ENCODE measurements at regions not wholly inside any gene's neighbourhood (a gene's known extent, or its start where the extent isn't known, plus 50 kb on each side); places are given as distances from the start of the nearest gene placed in this dataset.

- DNase-seq (ENCODE audit: low read depth) = no peak
Measured at GRCh38 chrX:42725196-42725595, 52.8 kb downstream of the PPP1R2C start.

GRCh38 chrX:42720209-42720608 lies 57.8 kb downstream of the PPP1R2C start:
- no peak for DNase-seq (ENCODE audit: low read depth)

GRCh38 chrX:42715701-42716262 lies 62.2 kb downstream of the PPP1R2C start:
- no peak for DNase-seq (ENCODE audit: low read depth)

- DNase-seq (ENCODE audit: low read depth) = peak; percentile 10
Measured at GRCh38 chrX:42714981-42715700, 62.8 kb downstream of the PPP1R2C start.

GRCh38 chrX:42710452-42710851 lies 67.5 kb downstream of the PPP1R2C start:
- DNase-seq (ENCODE audit: low read depth) = no peak

- DNase-seq (ENCODE audit: low read depth) = peak; percentile 40
Measured at GRCh38 chrX:42708222-42708621, 69.7 kb downstream of the PPP1R2C start.

GRCh38 chrX:42707742-42708141 lies 70.2 kb downstream of the PPP1R2C start:
- no peak for DNase-seq (ENCODE audit: low read depth)

GRCh38 chrX:42704454-42704853 lies 73.5 kb downstream of the PPP1R2C start:
- DNase-seq (ENCODE audit: low read depth) = peak; percentile 31

- no peak for DNase-seq (ENCODE audit: low read depth)
Measured at GRCh38 chrX:42697544-42697943, 80.4 kb downstream of the PPP1R2C start.

- DNase-seq (ENCODE audit: low read depth) = no peak
Measured at GRCh38 chrX:42696536-42697124, 81.3 kb downstream of the PPP1R2C start.

GRCh38 chrX:42695800-42696358 lies 82.1 kb downstream of the PPP1R2C start:
- DNase-seq (ENCODE audit: low read depth) = no peak

- DNase-seq (ENCODE audit: low read depth) = no peak
Measured at GRCh38 chrX:42694260-42694815, 83.6 kb downstream of the PPP1R2C start.

- DNase-seq (ENCODE audit: low read depth) = no peak
Measured at GRCh38 chrX:42691196-42691595, 86.8 kb downstream of the PPP1R2C start.

GRCh38 chrX:42686706-42687105 lies 91.3 kb downstream of the PPP1R2C start:
- no peak for DNase-seq (ENCODE audit: low read depth)

GRCh38 chrX:42686296-42686695 lies 91.7 kb downstream of the PPP1R2C start:
- no peak for DNase-seq (ENCODE audit: low read depth)

GRCh38 chrX:42684065-42684464 lies 93.9 kb downstream of the PPP1R2C start:
- no peak for DNase-seq (ENCODE audit: low read depth)

- no peak for DNase-seq (ENCODE audit: low read depth)
Measured at GRCh38 chrX:42680666-42681065, 97.3 kb downstream of the PPP1R2C start.

GRCh38 chrX:42678133-42678532 lies 99.8 kb downstream of the PPP1R2C start:
- DNase-seq (ENCODE audit: low read depth) = peak; percentile 25

GRCh38 chrX:42673301-42673810 lies 104.6 kb downstream of the PPP1R2C start:
- peak; percentile 0 for DNase-seq (ENCODE audit: low read depth)

- no peak for DNase-seq (ENCODE audit: low read depth)
Measured at GRCh38 chrX:42664680-42665079, 113.3 kb downstream of the PPP1R2C start.

GRCh38 chrX:42628471-42628870 lies 149.5 kb downstream of the PPP1R2C start:
- no peak for DNase-seq (ENCODE audit: low read depth)

GRCh38 chrX:42627891-42628290 lies 150.1 kb downstream of the PPP1R2C start:
- DNase-seq (ENCODE audit: low read depth) = no peak

- DNase-seq (ENCODE audit: low read depth) = no peak
Measured at GRCh38 chrX:42624524-42624923, 153.4 kb downstream of the PPP1R2C start.
